Activated CD4-positive, alpha-beta T cell treated with anti-CD3 and anti-CD28 coated beads, Interleukin-2, Interleukin-6, amounts not matched to agents 100 ng/mL and 50 ng/mL, durations not matched to agents 16 hours and 8 hours (primary cell): ENCODE measurements at regions not wholly inside any gene's neighbourhood (a gene's known extent, or its start where the extent isn't known, plus 50 kb on each side); places are given as distances from the start of the nearest gene placed in this dataset.
"Not testable (repeated sequence)": the region's sequence is repeated elsewhere in the genome, so short reads cannot be mapped to it uniquely, and the experiment has no call there.

Experiments used
- DNase-seq: peaks from one replicate; pipeline ENCODE4 v3.0.0-alpha.2; 2020

DNA sequence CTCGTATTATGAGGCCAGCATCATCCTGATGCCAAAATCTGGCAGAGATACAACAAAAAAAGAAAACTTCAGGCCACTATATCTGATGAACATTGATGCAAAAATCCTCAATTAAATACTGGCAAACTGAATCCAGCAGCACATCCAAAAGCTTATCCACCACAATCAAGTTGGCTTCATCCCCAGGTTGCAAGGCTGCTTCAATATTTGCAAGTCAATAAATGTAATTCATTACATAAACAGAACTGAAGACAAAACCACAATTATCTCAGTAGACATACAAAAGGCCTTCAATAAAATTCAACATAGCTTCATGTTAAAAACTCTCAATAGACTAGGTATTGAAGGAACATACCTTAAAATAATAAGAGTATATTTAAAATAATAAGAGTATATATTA lies 815.3 kb upstream of the SLITRK1 start:
- not testable (repeated sequence) for DNase-seq

DNA sequence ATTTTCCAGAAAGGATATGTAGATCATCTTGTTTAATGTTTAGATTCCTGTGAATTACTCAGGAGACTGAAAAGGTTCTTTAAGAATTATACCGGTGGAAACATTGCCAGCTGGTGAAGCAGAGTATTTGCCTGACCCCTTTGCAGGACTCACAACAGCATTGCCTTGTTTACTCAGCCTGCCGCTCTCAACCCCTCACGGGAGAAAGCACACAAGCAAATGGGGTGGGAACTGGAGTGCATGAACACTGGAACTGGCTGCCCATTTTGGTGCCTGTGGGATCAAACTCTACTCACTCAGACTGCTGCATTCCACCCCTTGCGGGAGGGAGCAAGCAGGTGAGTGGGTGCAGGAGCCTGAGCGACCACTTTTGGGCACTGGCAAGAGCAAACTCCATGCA lies 804.7 kb upstream of the SLITRK1 start:
- DNase-seq, result no peak

DNA sequence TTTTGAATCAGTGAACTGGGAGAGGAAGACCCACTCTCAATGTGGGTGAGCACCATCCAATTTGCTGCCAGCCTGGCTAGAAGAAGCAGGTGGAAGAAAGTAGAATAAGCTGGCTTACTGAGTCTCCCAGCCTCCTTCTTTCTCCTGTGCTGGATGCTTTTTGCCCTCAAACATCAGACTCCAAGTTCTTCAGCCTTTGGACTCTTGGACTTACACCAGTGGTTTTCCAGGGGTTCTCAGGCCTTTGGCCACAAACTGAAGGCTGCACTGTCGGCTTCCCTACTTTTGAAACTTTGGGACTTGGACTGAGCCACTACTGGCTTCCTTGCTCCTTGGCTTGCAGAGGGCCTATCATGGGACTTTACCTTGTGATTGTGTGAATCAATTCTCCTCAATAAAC lies 804.2 kb upstream of the SLITRK1 start:
- no peak for DNase-seq

DNA sequence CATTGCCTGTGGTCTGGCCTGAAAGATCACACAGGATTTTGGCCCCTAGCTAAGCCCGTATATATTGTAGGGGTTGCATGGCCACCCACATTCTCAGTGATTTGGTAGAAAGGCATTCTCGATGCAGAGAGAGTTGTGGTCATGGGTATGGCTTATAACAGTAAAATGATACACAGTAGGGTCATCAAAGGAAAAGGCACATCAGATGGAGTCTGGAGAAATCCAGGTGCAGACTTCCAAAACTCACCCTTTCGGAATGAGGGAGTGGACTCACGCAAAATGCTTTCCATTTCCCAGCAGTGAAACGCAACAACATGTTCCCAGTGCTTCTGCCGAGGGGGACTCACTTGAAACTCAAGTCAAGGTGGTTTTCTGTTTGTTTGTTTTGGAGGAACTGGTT lies 802.5 kb upstream of the SLITRK1 start:
- no peak for DNase-seq

DNA sequence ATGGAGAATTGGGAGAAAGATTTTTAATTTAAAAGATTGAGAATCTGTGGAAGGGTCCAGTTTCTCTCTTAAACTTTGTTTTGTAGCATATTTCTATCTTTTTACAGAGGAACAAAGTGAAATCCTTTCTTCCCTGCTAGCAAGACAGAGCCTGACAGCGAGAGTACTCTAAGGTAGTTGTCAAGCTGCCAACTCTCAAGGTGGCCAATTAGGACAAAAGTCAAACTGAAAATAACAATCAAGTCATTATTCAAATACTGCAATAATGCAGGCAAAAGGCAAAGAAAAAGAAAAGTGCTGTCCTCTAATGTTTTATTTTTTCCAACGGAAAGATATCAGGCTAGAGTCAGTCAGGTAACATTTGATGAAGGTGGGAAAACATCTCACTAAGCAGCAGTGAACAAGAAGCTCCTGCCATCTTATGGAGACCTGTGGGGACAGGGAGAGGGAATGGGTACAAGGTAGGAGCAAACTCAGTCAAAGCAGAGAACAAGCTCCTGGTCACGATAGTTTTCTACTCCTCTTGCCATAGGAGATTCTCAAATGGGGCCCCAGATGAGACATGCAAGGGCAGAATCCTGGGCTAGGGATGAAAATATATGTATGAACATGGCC lies 801.9 kb upstream of the SLITRK1 start:
- no peak for DNase-seq

DNA sequence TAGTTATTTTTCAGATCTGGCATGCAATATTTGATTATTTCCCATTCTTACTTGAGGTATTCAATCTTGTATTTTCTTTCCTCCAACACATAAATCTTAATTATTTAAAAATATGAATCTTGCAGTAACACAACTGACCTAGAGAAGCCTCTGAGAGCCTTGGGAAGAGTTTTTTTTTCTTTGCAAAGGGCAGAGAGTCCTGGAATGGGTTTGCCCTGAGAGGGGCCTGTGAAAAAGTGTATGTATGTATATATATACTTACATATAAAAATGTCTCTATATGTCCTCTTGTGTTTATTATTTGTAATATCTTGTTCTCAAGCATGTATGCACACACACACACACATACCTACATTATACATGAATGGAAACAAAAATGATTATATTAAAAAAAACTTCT lies 801.2 kb upstream of the SLITRK1 start:
- no peak for DNase-seq

DNA sequence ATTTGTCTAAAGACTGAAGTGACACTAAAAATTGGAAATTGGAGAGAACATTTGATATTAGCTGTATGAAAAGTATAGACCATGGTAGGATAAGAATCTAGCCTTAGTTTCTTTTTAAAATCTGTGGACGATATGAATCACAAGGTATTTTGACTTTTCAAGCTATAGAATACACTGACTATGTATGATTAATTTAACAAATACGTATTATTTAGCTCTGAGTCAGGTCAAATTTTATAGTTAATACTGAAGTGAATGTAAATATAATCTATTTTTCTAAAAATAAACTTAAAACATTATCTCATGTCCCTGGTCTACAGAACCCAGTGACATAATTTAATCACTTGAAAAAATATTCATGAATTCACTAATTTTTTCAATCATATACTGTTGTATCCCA lies 795.6 kb upstream of the SLITRK1 start:
- no peak for DNase-seq

DNA sequence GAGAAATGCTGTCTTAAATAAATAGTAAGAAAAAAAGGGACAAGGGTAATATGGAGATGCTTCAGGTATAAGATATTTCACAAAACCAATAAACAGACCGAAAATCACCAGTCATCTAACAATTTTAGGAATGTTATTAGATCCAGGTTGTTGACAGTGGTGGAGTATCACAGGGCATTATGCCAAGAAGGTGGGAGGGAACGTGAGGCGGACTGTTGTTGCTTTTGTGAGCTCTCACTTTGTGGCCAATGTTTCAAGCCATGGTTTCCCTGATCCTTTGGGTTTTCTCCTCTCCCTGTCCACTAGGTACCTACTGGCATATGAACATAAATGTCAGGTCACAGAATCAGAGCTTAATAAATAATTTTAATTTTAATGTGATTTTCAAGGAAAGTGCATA lies 790.3 kb upstream of the SLITRK1 start:
- DNase-seq, result no peak

DNA sequence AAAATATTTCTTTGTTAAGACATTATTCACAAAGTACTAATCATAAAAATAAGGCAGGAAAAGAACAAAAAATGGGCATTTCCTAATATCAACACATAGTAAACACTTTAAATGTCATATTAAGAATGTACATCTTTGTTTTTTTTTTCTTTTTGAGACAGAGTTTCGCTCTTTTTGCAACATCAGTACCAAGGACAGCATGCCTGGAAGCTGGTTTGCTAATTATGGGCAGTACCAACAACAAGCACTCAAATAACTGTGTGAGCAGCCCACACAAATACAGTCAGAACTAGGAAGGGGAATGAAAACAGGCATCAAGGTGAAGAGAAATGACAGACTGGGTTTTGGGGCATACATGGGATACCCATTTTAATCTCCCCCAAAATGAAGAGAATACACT lies 788.0 kb upstream of the SLITRK1 start:
- no peak for DNase-seq

DNA sequence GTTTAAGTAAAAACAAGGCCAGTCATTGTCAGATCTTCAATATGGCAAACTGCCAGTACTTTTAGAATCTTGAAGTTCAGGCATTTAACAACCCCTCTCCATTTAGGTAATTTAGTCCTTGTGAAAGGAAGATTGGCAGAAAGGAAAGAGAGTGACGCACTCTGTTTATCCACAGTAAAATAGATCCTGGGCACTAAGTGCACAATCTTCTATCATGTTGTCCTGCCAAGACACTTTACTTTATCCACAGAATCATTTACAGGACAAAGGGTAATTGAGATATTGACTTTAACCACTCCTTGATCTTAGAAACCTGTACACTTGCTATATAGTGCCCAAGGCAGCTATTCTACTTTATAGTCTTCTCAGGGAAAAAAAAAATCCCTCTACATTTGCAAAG lies 786.4 kb upstream of the SLITRK1 start:
- no peak for DNase-seq

DNA sequence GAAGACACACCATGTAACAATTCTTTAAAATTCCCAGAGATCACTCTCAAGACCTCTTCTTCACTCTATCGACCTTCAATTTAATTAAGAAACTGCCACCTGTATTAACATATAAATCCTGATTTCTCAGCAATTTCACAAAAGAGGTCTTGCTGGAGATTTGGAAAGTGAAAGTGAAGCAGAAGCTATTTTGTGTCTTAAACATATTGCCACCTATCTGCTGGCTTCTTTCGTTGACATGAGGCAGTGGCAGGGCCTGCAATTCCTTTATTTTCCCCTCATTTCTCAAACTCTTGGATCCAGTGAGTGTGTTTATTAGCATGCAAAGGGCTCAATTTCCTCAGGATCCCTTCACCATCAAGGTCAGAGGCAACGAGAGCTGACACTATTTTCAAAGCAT lies 780.2 kb upstream of the SLITRK1 start:
- DNase-seq, result no peak

DNA sequence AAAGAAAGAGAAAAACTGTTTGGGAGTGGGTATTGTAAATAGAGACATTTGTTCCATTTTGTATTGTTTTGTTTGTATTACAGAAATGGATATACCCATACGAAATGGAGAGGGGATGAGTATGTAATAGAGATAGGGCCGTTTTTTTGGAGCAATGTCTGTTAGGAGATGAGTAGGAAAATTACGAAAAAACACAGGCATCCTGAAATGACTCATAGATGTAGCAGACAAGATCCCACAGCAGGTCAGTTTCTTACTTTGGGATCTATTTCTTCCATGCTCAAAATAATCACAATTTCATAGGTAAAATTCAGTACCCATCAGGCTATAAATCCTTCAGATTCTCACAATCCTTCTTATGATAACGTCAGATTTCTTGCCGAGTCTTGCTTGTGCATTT lies 779.4 kb upstream of the SLITRK1 start:
- no peak for DNase-seq

DNA sequence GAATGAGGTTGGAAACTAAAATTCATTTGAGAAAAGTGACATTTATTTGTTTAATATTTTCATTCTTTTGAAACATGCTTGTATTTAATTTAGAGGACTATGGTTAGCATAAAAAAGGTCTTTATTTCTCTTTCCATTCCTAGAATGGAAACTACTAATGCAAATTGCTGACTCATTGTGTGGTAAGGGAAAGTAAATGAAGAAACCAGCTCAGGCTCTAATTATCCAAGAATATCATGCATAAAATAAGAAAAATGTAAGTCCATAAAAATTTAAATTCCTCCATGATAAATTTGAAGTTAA lies 777.0 kb upstream of the SLITRK1 start:
- DNase-seq, result no peak

DNA sequence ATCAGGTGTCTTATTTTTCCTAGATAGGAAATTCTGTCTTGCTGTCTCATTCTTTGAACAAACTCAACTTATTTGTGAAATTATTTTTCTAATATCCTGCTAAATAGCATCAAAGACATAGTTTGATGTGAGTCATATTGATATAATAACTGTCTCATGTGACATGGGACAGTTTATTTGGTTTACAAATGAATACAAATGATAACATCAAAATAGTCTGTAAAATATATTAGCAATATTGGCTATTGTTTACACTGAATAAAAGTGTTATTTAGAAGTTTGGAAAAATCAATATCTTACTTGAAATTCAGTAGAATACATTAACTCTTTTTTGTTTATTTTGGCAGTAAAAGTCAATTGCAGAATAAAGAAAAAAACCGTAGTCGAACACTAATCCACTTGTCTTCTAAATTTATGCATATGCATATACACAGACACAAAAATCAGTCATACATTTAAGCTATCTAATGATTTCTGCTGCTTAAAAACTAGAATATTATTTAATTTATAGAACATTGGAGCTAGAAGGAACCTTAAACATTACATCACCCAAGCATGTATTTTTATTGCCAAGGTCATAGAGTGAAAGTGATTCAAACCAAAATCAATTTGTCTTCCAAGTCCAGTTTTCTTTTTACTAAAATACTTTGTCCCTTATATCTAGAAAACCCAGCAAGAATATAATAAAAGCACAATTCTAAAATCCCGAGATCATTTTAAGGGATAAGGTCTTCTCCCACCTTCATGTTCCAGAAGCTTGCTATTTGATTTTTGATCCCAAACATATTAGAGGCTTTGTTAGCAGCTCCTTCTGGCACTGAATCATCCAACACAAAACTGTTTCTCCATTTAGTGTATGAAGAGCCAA lies 776.5 kb upstream of the SLITRK1 start:
- no peak for DNase-seq

DNA sequence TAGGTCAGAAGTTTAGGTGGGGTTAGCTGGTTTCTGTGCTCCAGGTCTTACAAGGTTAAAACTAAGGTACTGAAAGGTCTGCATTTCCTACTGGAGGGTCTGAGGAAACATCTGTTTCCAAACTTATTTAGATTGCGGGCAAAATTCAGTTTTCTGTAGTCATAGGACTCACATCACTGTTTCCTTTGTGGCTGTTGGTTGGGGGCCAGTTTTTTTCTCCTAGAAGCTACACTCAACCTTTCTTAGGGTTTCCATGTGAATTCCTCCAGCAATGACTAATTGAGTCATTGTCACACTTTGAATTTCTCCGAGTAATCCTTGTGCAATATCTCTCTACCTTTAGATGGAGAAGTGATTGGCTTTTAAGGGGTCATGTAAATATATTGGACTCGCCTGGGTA lies 773.4 kb upstream of the SLITRK1 start:
- DNase-seq, result no peak

DNA sequence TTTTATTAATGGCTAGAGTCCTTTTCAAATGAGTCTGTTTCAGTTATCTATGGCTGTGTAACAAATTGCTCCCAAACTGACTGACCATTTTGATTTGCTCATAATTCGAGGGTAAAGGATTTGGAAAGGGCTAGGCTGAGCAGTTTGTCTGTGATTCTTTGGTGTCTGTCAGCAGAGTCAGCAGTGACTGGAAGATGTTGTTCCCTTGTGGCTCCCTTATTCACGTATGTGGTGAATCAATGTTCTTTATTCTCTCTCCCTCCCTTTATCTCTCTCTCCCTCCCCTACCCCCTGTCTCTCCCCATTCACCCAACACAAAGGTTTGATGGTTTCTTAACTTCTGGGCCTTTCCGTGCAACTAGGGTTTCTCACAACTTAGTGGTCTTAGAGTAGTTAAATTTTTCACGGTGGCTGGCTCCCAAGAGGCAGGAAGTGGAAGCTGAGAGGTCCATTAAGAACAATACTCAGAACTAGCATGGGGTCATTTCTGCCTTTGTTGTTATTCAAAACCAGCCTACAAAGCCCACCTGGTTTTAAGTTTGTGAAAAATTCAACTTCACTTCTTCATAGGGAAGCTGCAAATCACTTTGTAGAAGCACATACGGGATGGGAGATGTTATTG lies 772.5 kb upstream of the SLITRK1 start:
- DNase-seq, result no peak

DNA sequence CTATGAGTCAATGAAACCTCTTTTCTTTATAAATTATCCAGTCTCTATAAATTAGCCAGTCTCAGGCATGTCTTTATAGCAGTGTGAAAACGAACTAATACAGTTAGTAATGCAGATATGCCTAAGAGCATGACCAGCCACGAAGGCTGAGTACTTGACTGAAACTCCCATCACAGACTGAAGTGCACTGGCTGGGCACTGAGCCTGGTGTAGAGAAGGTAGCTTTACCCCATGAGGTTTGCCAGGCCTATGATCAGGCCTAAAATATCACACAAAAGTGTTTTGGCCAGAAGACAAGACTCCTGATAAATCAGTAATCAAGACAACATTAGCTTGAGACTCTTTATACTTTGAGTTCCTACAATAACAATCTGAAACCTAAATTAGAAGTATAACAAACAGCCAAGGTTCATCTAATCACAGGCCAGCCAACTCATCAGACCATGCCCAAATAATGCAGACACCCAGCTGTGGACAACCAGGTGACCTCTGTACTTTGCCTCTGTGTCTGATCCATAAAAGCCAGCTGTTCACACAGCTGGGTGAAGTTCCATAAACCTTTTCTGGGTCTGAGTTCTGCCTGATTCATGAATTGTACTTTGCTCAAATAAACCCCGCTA lies 771.8 kb upstream of the SLITRK1 start:
- DNase-seq, result no peak

DNA sequence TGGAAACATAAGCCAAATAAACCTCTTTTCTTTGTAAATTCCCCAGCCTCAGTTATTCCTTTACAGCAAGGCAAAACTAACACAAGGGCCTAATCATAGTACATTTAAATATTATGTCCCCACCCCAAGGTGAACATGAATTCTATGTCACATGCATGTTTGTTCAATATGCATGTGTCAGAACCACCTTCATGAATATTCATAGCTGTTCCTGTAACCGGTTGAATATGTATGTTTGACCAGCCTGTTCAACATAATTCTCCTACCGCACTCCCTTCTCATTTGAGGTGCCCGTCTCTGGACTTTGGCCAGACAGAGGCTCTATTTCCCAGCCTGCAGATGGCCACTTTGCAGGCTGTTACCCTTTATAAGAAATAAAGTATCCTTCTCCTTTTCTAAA lies 769.4 kb upstream of the SLITRK1 start:
- no peak for DNase-seq

DNA sequence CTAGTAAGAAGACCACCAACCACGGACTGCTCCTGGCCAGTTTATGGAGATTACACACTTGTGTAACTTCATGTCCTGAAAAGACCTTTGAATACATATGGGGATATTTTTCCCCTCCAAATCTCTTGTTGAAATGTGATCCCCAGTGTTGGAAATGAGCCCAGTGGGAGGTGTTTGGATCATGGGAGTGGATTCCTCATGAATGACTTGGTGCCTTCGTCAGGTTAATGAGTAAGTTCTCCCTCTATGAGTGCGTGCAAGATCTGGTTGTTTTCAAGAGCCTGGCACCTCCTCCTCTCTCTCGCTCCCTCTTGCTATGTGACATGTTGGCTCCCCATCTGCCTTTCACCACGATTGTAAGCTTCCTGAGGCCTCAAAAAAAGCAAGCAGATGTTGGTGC lies 769.0 kb upstream of the SLITRK1 start:
- no peak for DNase-seq

DNA sequence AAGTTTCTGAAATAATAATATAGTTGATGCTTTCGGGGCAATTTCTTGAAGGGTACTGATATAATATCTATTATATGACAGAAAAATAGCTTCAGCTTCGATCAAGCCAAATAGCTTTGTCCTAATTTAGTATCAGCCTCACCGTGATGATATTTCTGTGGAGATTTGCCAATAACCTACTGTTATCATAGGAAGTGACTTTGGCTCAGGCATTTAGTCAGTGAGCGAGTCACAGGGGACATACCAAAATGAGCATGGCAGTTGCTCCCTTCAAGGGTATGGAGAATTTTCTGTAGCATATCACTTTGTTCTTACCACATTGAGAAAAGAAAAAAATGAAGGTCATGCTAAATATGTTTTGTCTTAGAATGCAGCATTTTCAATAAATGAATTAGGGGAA lies 767.6 kb upstream of the SLITRK1 start:
- no peak for DNase-seq

DNA sequence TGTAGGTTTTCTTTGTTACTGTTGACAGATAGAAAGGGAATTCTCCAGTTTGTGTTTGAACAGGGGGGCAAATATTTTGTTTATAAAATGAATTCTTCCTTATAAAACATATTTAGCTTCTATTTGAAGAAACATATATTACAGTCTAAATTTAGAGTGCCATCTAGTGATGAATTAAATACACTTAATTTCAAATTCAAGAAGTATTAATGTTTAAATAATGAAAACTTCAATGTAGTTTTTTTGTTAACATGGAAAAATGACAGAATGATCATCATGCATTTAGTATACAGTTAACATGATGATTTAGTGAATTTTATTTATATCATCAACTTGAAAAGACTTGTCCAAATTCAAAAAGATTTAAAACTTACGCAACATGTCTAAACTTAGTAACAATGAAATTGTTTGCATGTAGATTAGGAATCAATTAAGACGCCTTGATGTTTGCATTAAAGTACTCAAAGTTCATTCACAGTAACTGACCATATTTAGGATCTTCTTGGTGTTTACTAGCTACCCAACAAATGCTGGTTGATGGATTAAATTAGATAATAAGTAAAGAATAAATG lies 765.9 kb upstream of the SLITRK1 start:
- DNase-seq, result no peak

DNA sequence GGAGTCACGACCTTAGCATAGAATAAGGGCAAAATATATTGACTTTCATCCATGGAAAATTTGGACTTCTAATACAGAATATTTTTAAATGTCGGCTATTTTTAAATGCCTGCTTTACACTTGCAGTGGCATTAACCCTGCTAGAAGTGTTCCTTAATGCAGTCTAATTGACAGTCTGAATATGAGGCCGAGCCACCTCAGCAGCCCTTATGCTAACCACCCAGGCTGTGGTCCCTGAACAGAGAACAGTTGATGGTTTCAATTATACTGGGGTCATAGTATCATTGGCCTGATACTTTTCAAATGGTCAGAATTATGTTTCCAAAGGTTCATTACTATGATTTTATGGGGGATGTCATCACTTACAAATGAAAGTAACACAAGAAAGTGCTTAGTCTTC lies 764.7 kb upstream of the SLITRK1 start:
- DNase-seq, result no peak

DNA sequence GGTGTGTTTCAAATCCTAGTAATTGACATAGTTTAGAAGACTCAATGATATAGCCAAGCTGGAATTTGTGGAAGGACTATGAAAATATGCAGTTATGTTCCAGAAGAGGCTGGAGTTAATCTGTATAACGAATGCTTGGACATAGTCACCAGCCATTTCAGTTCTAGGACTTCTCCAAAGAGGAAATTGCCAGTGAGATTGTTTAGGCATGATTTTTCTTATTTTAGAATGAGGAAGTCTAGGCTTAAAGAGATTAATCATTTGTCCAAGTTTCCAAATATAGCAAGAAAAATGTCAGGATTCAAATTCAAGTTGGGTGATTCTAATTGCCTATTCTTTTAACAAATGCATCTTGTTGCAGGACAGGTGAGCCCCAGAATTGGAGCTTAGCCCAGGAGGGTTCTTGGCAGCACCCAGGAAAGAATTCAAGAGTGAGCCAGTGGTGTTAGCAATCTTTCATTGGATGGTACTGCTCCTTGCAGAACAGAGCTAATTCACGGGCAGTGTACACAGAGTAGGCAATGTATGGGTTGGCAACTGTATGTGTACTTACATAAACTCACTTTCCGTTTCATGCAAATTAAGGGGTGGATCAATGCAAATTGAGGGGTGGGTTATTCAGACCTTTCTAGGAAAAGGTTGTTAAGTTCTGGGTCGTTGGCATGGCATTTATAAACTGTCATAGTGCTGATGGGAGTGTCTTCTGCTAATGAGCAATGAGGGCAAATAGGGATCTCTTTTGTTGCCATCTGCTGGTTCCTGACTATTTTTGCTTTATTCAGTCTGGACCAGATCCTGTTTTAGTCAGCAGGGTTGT lies 763.1 kb upstream of the SLITRK1 start:
- DNase-seq, result no peak
